Body of pancreas (tissue), 4 donors: ENCODE measurements at regions not wholly inside any gene's neighbourhood (a gene's known extent, or its start where the extent isn't known, plus 50 kb on each side); places are given as distances from the start of the nearest gene placed in this dataset.

ENCODE experiments used
- CTCF ChIP-seq, 7 experiments: fragments of 450-650 bp in 4 of 7; fragments of 200-600 bp in 3 of 7; sonication (generic) in 3 of 7; IDR thresholded peaks; one replicate each; pipeline ENCODE4 v1.5.1; 2016 to 2019; ENCODE audit warnings: antibody characterized with exemption in 7 of 7
- POLR2A ChIP-seq, 3 donors: fragments of 450-650 bp; IDR thresholded peaks; one replicate each; pipeline ENCODE4 v1.6.1; 2016; ENCODE audit warnings: antibody characterized with exemption in 3 of 3, mild to moderate bottlenecking in 2 of 3

GRCh38 chr4:132387060-132387459 is 762.0 kb upstream of the PCDH10 start:
- TF ChIP-seq CTCF (IDR thresholded peaks at IDR 0.05) (no peak), POLR2A (IDR thresholded peaks at IDR 0.05) (no peak)
